H1 (cell line): ENCODE measurements at regions not wholly inside any gene's neighbourhood (a gene's known extent, or its start where the extent isn't known, plus 50 kb on each side); places are given as distances from the start of the nearest gene placed in this dataset.

ENCODE experiments used
- CTCF ChIA-PET: fragments of 300-600 bp; sonication (Branson Sonifier 250); formaldehyde crosslinking; loops from one replicate; lab custom pipeline; 2021; ENCODE audit not compliant: partially characterized antibody; lab: Charles Lee
- POLR2A ChIA-PET: fragments of 300-600 bp; sonication (Branson Sonifier 250); formaldehyde crosslinking; loops from one replicate; lab custom pipeline; 2021; ENCODE audit warnings: inconsistent platforms; ENCODE audit not compliant: partially characterized antibody; lab: Charles Lee
- DNase-seq, 2 experiments: peaks; one replicate each; pipeline versions ENCODE4 v3.0.0 to v3.0.0-alpha.2; 2010 to 2022; ENCODE audit warnings: low spot score in 2 of 2, low read depth in 1 of 2, mixed read lengths in 1 of 2
- FAIRE-seq: peaks from 2 replicates; lab custom pipeline; 2011; peaks lifted over from hg19 to GRCh38; lab: Jason Lieb, UNC
- H2AFZ ChIP-seq: 2 replicates; pipeline ENCODE4 v1.8.1; 2012; ENCODE audit warnings: low read length, inconsistent platforms
- H2AK5ac ChIP-seq: 2 replicates; pipeline ENCODE4 v1.6.1; 2013; ENCODE audit warnings: low read depth, low read length
- H2BK120ac ChIP-seq: replicated peaks from 2 replicates; pipeline ENCODE3; 2013; ENCODE audit warnings: low read depth, low read length, inconsistent platforms
- H2BK12ac ChIP-seq: 2 replicates; pipeline ENCODE4 v1.6.1; 2013; ENCODE audit warnings: low read depth, low read length
- H2BK15ac ChIP-seq: 2 replicates; pipeline ENCODE4 v1.6.1; 2013; ENCODE audit warnings: low read length
- H2BK20ac ChIP-seq: 2 replicates; pipeline ENCODE4 v1.6.1; 2013; ENCODE audit warnings: low read length
- H2BK5ac ChIP-seq: 2 replicates; pipeline ENCODE4 v1.6.1; 2013; ENCODE audit warnings: low read depth, low read length
- H3K14ac ChIP-seq: 2 replicates; pipeline ENCODE4 v1.6.1; 2013; ENCODE audit warnings: inconsistent platforms; ENCODE audit not compliant: insufficient read length
- H3K18ac ChIP-seq: 2 replicates; pipeline ENCODE4 v1.6.1; 2013; ENCODE audit warnings: low read length; ENCODE audit errors: extremely low read depth
- H3K23ac ChIP-seq: 2 replicates; pipeline ENCODE4 v1.6.1; 2013; ENCODE audit warnings: inconsistent platforms; ENCODE audit not compliant: insufficient read length
- H3K23me2 ChIP-seq: 2 replicates; pipeline ENCODE4 v1.6.1; 2013; ENCODE audit warnings: low read depth, low read length
- H3K27ac ChIP-seq: 2 replicates; pipeline ENCODE4 v1.6.1; 2011; ENCODE audit warnings: low read depth, low read length, inconsistent platforms
- H3K27me3 ChIP-seq, 4 experiments: replicated peaks in 1 of 4; 1 replicate in 1 of 4; 2 replicates in 3 of 4; pipeline versions ENCODE4 v1.6.1 to v1.8.1; 2011 to 2013; ENCODE audit warnings: low read length in 3 of 4, mild to moderate bottlenecking in 3 of 4, inconsistent platforms in 2 of 4, mixed read lengths in 2 of 4, moderate library complexity in 1 of 4; ENCODE audit not compliant: control insufficient read depth in 3 of 4, insufficient read depth in 3 of 4; ENCODE audit errors: extremely low read depth in 1 of 4
- H3K36me3 ChIP-seq, 4 experiments: 2 replicates each; pipeline versions ENCODE4 v1.6.1 to v1.8.1; 2011 to 2013; ENCODE audit warnings: mild to moderate bottlenecking in 4 of 4, low read length in 3 of 4, moderate library complexity in 2 of 4, control low read depth in 1 of 4, inconsistent platforms in 1 of 4; ENCODE audit not compliant: insufficient read depth in 4 of 4, control insufficient read depth in 2 of 4
- H3K4ac ChIP-seq: replicated peaks from 2 replicates; pipeline ENCODE3; 2013; ENCODE audit warnings: low read length, low read depth, mixed read lengths, inconsistent platforms; ENCODE audit not compliant: insufficient read length
- H3K4me1 ChIP-seq, 4 experiments: replicated peaks in 1 of 4; 1 replicate in 1 of 4; 2 replicates in 3 of 4; pipeline versions ENCODE4 v1.6.1 to v1.8.1; 2011 to 2013; ENCODE audit warnings: low read length in 3 of 4, inconsistent platforms in 2 of 4, mixed read lengths in 1 of 4; ENCODE audit not compliant: insufficient read depth in 4 of 4, control insufficient read depth in 3 of 4
- H3K4me2 ChIP-seq, 2 experiments: 2 replicates each; pipeline versions ENCODE4 v1.6.1 to v1.8.1; 2011 to 2013; ENCODE audit warnings: low read depth in 2 of 2, low read length in 2 of 2, control low read depth in 1 of 2, inconsistent platforms in 1 of 2, mild to moderate bottlenecking in 1 of 2; ENCODE audit not compliant: insufficient read depth in 1 of 2
- H3K4me3 ChIP-seq, 4 experiments: fragments of 200-600, 300-600 bp in 1 of 4; sonication (generic), shearing (Covaris generic), sonication (Bioruptor Twin) in 1 of 4; 2 replicates each; pipeline versions ENCODE4 v1.5.1 to v1.8.1; 2011 to 2016; ENCODE audit warnings: low read length in 4 of 4, low read depth in 3 of 4, control low read depth in 2 of 4, inconsistent platforms in 2 of 4, mild to moderate bottlenecking in 2 of 4, mixed read lengths in 1 of 4, moderate library complexity in 1 of 4; ENCODE audit not compliant: insufficient read depth in 2 of 4; ENCODE audit errors: extremely low read depth in 1 of 4
- H3K56ac ChIP-seq: replicated peaks from 2 replicates; pipeline ENCODE3; 2013; ENCODE audit warnings: low read depth, mild to moderate bottlenecking, mixed read lengths, low read length, inconsistent platforms; ENCODE audit not compliant: insufficient read length
- H3K79me1 ChIP-seq: 2 replicates; pipeline ENCODE4 v1.6.1; 2013; ENCODE audit warnings: low read depth, low read length, control low read depth
- H3K79me2 ChIP-seq, 2 experiments: 2 replicates each; pipeline versions ENCODE4 v1.6.1 to v1.8.1; 2012 to 2013; ENCODE audit warnings: low read length in 2 of 2, mild to moderate bottlenecking in 2 of 2, inconsistent platforms in 1 of 2; ENCODE audit not compliant: insufficient read depth in 2 of 2, control insufficient read depth in 1 of 2
- H3K9ac ChIP-seq, 4 experiments: replicated peaks in 1 of 4; 1 replicate in 1 of 4; 2 replicates in 3 of 4; pipeline versions ENCODE4 v1.6.1 to v1.8.1; 2011 to 2013; ENCODE audit warnings: low read depth in 3 of 4, low read length in 3 of 4, control low read depth in 2 of 4, mild to moderate bottlenecking in 2 of 4, moderate library complexity in 2 of 4, inconsistent platforms in 1 of 4; ENCODE audit errors: extremely low read depth in 1 of 4
- H3K9me3 ChIP-seq, 2 experiments: 2 replicates each; pipeline versions ENCODE4 v1.6.1 to v1.8.1; 2012 to 2013; ENCODE audit warnings: mild to moderate bottlenecking in 2 of 2, moderate library complexity in 2 of 2, control low read depth in 1 of 2, inconsistent platforms in 1 of 2, low read depth in 1 of 2, low read length in 1 of 2, mixed read lengths in 1 of 2; ENCODE audit not compliant: insufficient read depth in 2 of 2
- H4K20me1 ChIP-seq, 2 experiments: replicated peaks in 1 of 2; 2 replicates each; pipeline versions ENCODE3 to v1.8.1; 2011 to 2013; ENCODE audit warnings: inconsistent platforms in 2 of 2, low read length in 2 of 2, mild to moderate bottlenecking in 1 of 2; ENCODE audit not compliant: insufficient read depth in 2 of 2, control insufficient read depth in 1 of 2
- H4K5ac ChIP-seq: 2 replicates; pipeline ENCODE4 v1.6.1; 2013; ENCODE audit warnings: low read length, low read depth, mixed read lengths, inconsistent platforms; ENCODE audit not compliant: insufficient read length
- H4K8ac ChIP-seq: 2 replicates; pipeline ENCODE4 v1.8.0; 2013; ENCODE audit warnings: mild to moderate bottlenecking, moderate library complexity, low read length, inconsistent platforms; ENCODE audit not compliant: insufficient read depth; ENCODE audit errors: extremely low read depth
- H4K91ac ChIP-seq: replicated peaks from 2 replicates; pipeline ENCODE3; 2013; ENCODE audit warnings: low read length, mixed read lengths, inconsistent platforms; ENCODE audit not compliant: insufficient read length
- FOSL1 ChIP-seq: IDR thresholded peaks from 2 replicates; pipeline ENCODE4 v1.6.1; 2011; ENCODE audit warnings: mild to moderate bottlenecking, low read depth, low read length, moderate library complexity; ENCODE audit not compliant: insufficient read depth
- WGBS, 2 experiments: shearing (Covaris generic) in 1 of 2; methylation state at CpG; one replicate each; pipeline versions ENCODE4 v1.1.6 to v1.1.7; 2013 to 2015; ENCODE audit warnings: low lambda C conversion rate in 2 of 2, mixed read lengths in 2 of 2, inconsistent platforms in 1 of 2, low coverage in 1 of 2, missing lambda C conversion rate in 1 of 2; ENCODE audit not compliant: insufficient replicate concordance in 2 of 2, insufficient coverage in 1 of 2, insufficient read length in 1 of 2; ENCODE audit errors: extremely low coverage in 1 of 2, missing lambda C conversion rate in 1 of 2; 5-methylcytosine and 5-hydroxymethylcytosine counted together

DNA sequence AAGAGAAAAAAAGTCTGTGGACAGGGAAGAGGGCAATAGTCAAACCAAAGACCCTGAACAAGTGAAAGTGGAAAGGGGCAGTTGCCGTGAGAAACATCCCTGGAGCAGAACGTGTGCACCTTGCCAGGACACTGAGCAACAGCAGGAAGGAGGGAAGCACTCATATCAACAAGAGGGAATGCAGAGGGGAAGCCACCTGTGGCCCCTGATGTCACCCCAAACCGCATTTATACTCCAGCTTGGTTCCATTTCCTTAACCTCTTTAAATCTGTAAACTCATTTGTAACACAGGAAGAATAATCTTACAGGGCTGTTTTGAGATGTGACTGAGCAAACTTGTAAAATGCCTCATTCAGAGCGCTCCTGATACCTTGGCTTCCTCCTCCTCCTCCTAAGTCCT, 698.8 kb downstream of the DIAPH3 start:
- ChIA-PET CTCF (interaction anchor here (0.6 to 5.0 kb wide), 3 partner anchors 10 to 100 kb away, joined by 3 to 30 read pairs (median 3); no protein-coding TSS in a partner anchor), POLR2A (no interaction called here)
- H3K23me2 ChIP-seq: no peaks in the 10 kb centered on the region
- TF ChIP-seq FOSL1: no peak
- no peak overlapping the region for H3K4me3 ChIP-seq
- no peak overlapping the region for H2BK15ac ChIP-seq
- H3K18ac ChIP-seq: no peak overlapping the region
- H3K79me2 ChIP-seq: no peaks in the 10 kb centered on the region
- H3K4me2 ChIP-seq: no peak overlapping the region
- 93% methylated on average over 4 of the region's 4 CpGs; no CpG with 5 or more reads in 1 of the 2 experiments for WGBS, 2 experiments
- H2AFZ ChIP-seq: peak overlapping the region; percentile 26; the same call in 1 of the 2 replicates
- peaks cover 0 to 7% (median 2%) of the 10 kb centered on the region in 4 experiments; a peak in 3 of 7 replicates for H3K4me1 ChIP-seq
- no peak overlapping the region for H2BK120ac ChIP-seq
- FAIRE-seq (no peak), DNase-seq (no peak)
- no peak overlapping the region for H4K8ac ChIP-seq
- H3K27ac ChIP-seq: no peak overlapping the region
- H3K56ac ChIP-seq: no peak overlapping the region
- H3K9ac ChIP-seq: no peak overlapping the region
- no peak overlapping the region for H2BK5ac ChIP-seq
- no peak overlapping the region for H3K23ac ChIP-seq
- H2BK12ac ChIP-seq: no peak overlapping the region; the same call in 1 of the 2 replicates
- no peaks in the 10 kb centered on the region for H3K79me1 ChIP-seq
- no peak overlapping the region for H2AK5ac ChIP-seq
- H2BK20ac ChIP-seq: no peak overlapping the region
- H4K20me1 ChIP-seq: no peaks in the 10 kb centered on the region
- H4K91ac ChIP-seq: no peak overlapping the region
- no peak overlapping the region for H3K14ac ChIP-seq
- H4K5ac ChIP-seq: no peak overlapping the region
- no peaks in the 10 kb centered on the region for H3K27me3 ChIP-seq
- H3K36me3 ChIP-seq: no peaks in the 10 kb centered on the region
- H3K9me3 ChIP-seq: no peaks in the 10 kb centered on the region
- H3K4ac ChIP-seq: no peak overlapping the region
